ENCODE measurements at regions not wholly inside any gene's neighbourhood (a gene's known extent, or its start where the extent isn't known, plus 50 kb on each side); places are given as distances from the start of the nearest gene placed in this dataset.
"Not testable (repeated sequence)": the region's sequence is repeated elsewhere in the genome, so short reads cannot be mapped to it uniquely, and the experiment has no call there.

- TF ChIP-seq CTCF (conservative IDR thresholded peaks at IDR 0.05; ENCODE audit: low read depth, low read length); EZH2 (IDR thresholded peaks at IDR 0.05; ENCODE audit: low read length, unreplicated experiment); EZH2phosphoT487 (IDR thresholded peaks at IDR 0.05; ENCODE audit: borderline replicate concordance, low read length): not testable (repeated sequence)
Measured at GRCh38 chr14:48259876-48260275, 584.5 kb upstream of the MDGA2 start.
